Neutrophil (primary cell): ENCODE measurements at regions not wholly inside any gene's neighbourhood (a gene's known extent, or its start where the extent isn't known, plus 50 kb on each side); places are given as distances from the start of the nearest gene placed in this dataset.

Source experiments
- H3K27ac ChIP-seq: fragments of 200-600 bp; sonication (generic); 2 replicates; pipeline ENCODE4 v1.5.1; 2016; ENCODE audit warnings: mild to moderate bottlenecking, moderate library complexity
- H3K27me3 ChIP-seq: fragments of 200-600 bp; sonication (generic); 2 replicates; pipeline ENCODE4 v1.6.0; 2016; ENCODE audit warnings: mild to moderate bottlenecking
- H3K36me3 ChIP-seq: fragments of 200-600 bp; sonication (generic); 2 replicates; pipeline ENCODE4 v1.5.1; 2017
- H3K4me1 ChIP-seq, 2 experiments: fragments of 200-600 bp in 1 of 2; sonication (generic) in 1 of 2; 1 replicate in 1 of 2; 2 replicates in 1 of 2; pipeline versions ENCODE4 v1.5.1 to v1.6.1; 2013 to 2016; ENCODE audit warnings: low read depth in 1 of 2, low read length in 1 of 2, mild to moderate bottlenecking in 1 of 2, moderate library complexity in 1 of 2; ENCODE audit not compliant: control insufficient read depth in 1 of 2, insufficient read depth in 1 of 2
- H3K4me3 ChIP-seq, 2 experiments: fragments of 200-600 bp in 1 of 2; sonication (generic) in 1 of 2; 1 replicate in 1 of 2; 2 replicates in 1 of 2; pipeline ENCODE4 v1.5.1; 2013 to 2016; ENCODE audit warnings: low read depth in 1 of 2, low read length in 1 of 2, mild to moderate bottlenecking in 1 of 2, moderate library complexity in 1 of 2
- H3K9me3 ChIP-seq: fragments of 200-600 bp; sonication (generic); 2 replicates; pipeline ENCODE4 v1.5.1; 2016
- CTCF ChIP-seq: fragments of 200-600 bp; sonication (generic); IDR thresholded peaks from 2 replicates; pipeline ENCODE4 v1.5.1; 2016; ENCODE audit warnings: antibody characterized with exemption

GRCh38 chr1:199163670-199164069 lies 524.8 kb downstream of the PTPRC start:
- H3K9me3 ChIP-seq: no peaks in the 10 kb centered on the region
- no peak for TF ChIP-seq CTCF
- H3K4me3 ChIP-seq: no peak overlapping the region
- no peaks in the 10 kb centered on the region for H3K27me3 ChIP-seq
- H3K36me3 ChIP-seq: no peaks in the 10 kb centered on the region
- H3K27ac ChIP-seq: no peak overlapping the region
- no peaks in the 10 kb centered on the region for H3K4me1 ChIP-seq

GRCh38 chr1:199167460-199167859 lies 528.6 kb downstream of the PTPRC start:
- H3K27ac ChIP-seq: no peak overlapping the region
- no peaks in the 10 kb centered on the region for H3K4me1 ChIP-seq
- no peak overlapping the region for H3K4me3 ChIP-seq
- no peaks in the 10 kb centered on the region for H3K9me3 ChIP-seq
- no peaks in the 10 kb centered on the region for H3K27me3 ChIP-seq
- TF ChIP-seq CTCF: no peak
- H3K36me3 ChIP-seq: no peaks in the 10 kb centered on the region

GRCh38 chr1:199168888-199169585 lies 530.2 kb downstream of the PTPRC start:
- no peak overlapping the region for H3K27ac ChIP-seq

GRCh38 chr1:199170711-199171110 lies 531.9 kb downstream of the PTPRC start:
- Histone ChIP-seq H3K9me3 (no peaks in the 10 kb centered on the region), H3K4me3 (no peak overlapping the region), H3K27ac (no peak overlapping the region), H3K36me3 (no peaks in the 10 kb centered on the region), H3K27me3 (no peaks in the 10 kb centered on the region), H3K4me1 (no peaks in the 10 kb centered on the region)
- TF ChIP-seq CTCF: no peak

More at GRCh38 chr1:199168888-199169585, 530.2 kb downstream of the PTPRC start:
- Histone ChIP-seq H3K4me3 (no peak overlapping the region), H3K9me3 (no peaks in the 10 kb centered on the region), H3K36me3 (no peaks in the 10 kb centered on the region), H3K27me3 (no peaks in the 10 kb centered on the region), H3K4me1 (no peaks in the 10 kb centered on the region)
- no peak for TF ChIP-seq CTCF

- Histone ChIP-seq H3K27ac (no peak overlapping the region), H3K4me3 (no peak overlapping the region), H3K4me1 (no peaks in the 10 kb centered on the region), H3K36me3 (no peaks in the 10 kb centered on the region), H3K27me3 (no peaks in the 10 kb centered on the region), H3K9me3 (no peaks in the 10 kb centered on the region)
- no peak for TF ChIP-seq CTCF
Observed at GRCh38 chr1:199172171-199173124, 533.6 kb downstream of the PTPRC start.
